Mesothelial cell of epicardium (in vitro differentiated cells): ENCODE measurements at regions not wholly inside any gene's neighbourhood (a gene's known extent, or its start where the extent isn't known, plus 50 kb on each side); places are given as distances from the start of the nearest gene placed in this dataset.
A peak's percentile ranks its signal among the peaks of the same experiment; 100 is the strongest.

Experiments used
- DNase-seq, 2 experiments: peaks; one replicate each; pipeline ENCODE4 v3.0.0; 2021; ENCODE audit warnings: low spot score in 2 of 2; ENCODE audit not compliant: unreplicated experiment in 2 of 2
- H3K27ac Mint-ChIP-seq: 2 replicates; pipeline ENCODE4 v1.8.0; 2021; ENCODE audit warnings: mixed read lengths
- H3K27me3 Mint-ChIP-seq: 2 replicates; pipeline ENCODE4 v1.8.0; 2021; ENCODE audit warnings: low read depth, mixed read lengths
- H3K36me3 Mint-ChIP-seq: 2 replicates; pipeline ENCODE4 v1.8.0; 2021; ENCODE audit warnings: mixed read lengths
- H3K4me1 Mint-ChIP-seq: 2 replicates; pipeline ENCODE4 v1.8.0; 2021; ENCODE audit warnings: mixed read lengths
- H3K4me3 Mint-ChIP-seq: 2 replicates; pipeline ENCODE4 v1.8.0; 2021; ENCODE audit warnings: mild to moderate bottlenecking, moderate library complexity, mixed read lengths
- H3K9me3 Mint-ChIP-seq: 2 replicates; pipeline ENCODE4 v1.8.0; 2021; ENCODE audit warnings: mixed read lengths
- CTCF ChIP-seq: fragments of 200-600 bp; sonication (generic); IDR thresholded peaks from one replicate; pipeline ENCODE4 v1.5.0; 2021; ENCODE audit warnings: antibody characterized with exemption; ENCODE audit not compliant: unreplicated experiment

- Mint-ChIP-seq H3K36me3 (no peaks in the 10 kb centered on the region), H3K27me3 (no peaks in the 10 kb centered on the region), H3K4me3 (no peak overlapping the region), H3K4me1 (peaks cover 3% of the 10 kb centered on the region), H3K27ac (no peak overlapping the region), H3K9me3 (no peaks in the 10 kb centered on the region)
- DNase-seq: no peak
- no peak for TF ChIP-seq CTCF
Observed at GRCh38 chr4:108393890-108394472, 225.2 kb upstream of the LEF1 start.

DNA sequence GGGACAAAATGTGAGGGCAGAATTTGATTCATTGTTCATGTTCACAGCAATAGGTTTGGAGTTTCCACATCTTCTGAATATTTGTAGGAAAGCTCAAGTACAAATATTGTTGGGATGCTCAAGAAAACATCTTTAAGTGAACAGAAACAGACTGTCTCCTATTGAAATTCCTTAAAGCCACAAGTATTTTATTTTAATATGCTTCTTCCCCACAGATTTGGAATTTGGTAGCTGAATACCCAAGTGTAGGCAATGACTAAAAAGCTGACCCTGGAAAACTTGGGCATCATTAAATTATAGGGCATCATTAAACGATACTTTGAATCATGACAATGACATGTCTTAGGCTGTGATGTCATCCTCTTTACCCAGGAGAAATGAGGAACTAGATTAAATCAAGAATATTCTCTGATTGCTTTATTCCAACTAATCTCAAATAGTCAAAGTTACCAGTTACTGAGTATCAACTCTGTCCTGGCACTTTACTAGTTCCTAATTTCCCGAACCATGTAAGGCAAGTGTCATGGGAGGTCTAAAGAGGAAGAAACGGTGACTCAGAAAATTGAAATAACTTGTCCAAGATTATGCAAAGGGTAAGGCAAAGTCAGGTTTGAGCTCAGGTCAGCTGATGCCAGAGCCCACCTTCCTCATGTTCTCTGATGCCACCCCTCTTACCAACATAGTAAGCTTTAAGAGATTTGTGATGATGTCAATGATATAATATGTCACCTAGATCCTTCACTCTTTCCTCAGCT is 223.1 kb upstream of the LEF1 start:
- Mint-ChIP-seq H3K9me3 (no peaks in the 10 kb centered on the region), H3K4me1 (peaks cover 5% of the 10 kb centered on the region), H3K27me3 (no peaks in the 10 kb centered on the region), H3K27ac (no peak overlapping the region), H3K4me3 (no peak overlapping the region), H3K36me3 (no peaks in the 10 kb centered on the region)
- no peak for DNase-seq
- TF ChIP-seq CTCF: no peak

GRCh38 chr4:108385076-108385475 is 216.3 kb upstream of the LEF1 start:
- TF ChIP-seq CTCF: no peak
- Mint-ChIP-seq H3K27ac (no peak overlapping the region), H3K36me3 (no peaks in the 10 kb centered on the region), H3K4me1 (peaks cover 16% of the 10 kb centered on the region), H3K27me3 (no peaks in the 10 kb centered on the region), H3K9me3 (peaks cover 4% of the 10 kb centered on the region), H3K4me3 (no peak overlapping the region)
- DNase-seq: no peak

- no peaks in the 10 kb centered on the region for H3K27me3 Mint-ChIP-seq
- peaks cover 5% of the 10 kb centered on the region for H3K9me3 Mint-ChIP-seq
- H3K27ac Mint-ChIP-seq: no peak overlapping the region
- no peaks in the 10 kb centered on the region for H3K36me3 Mint-ChIP-seq
- H3K4me3 Mint-ChIP-seq: no peak overlapping the region
- H3K4me1 Mint-ChIP-seq: peaks cover 16% of the 10 kb centered on the region
- TF ChIP-seq CTCF: no peak
- no peak for DNase-seq
Observed at GRCh38 chr4:108384544-108384943, 215.8 kb upstream of the LEF1 start.

DNA sequence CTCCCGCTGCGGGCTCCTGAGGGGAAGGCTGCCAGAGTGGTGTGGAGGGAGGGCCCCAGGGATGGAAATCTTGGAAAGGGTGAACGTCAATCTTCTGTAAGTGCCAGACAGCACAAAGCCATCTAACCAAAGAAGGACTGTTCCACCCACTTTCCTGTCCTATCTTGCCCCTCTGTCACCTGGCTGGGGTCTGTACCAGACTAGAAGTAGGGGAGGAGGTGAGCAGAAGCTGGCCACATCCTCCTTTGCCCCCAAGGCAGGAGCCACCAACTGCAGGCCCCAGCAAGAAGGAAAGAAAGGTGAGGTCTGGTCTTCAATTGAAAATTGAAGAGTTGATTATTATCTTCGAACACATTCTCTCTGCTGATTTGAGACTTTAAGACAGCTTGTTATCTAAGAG is 214.4 kb upstream of the LEF1 start:
- H3K4me3 Mint-ChIP-seq: no peak overlapping the region
- no peak for DNase-seq
- TF ChIP-seq CTCF: no peak
- peaks cover 5% of the 10 kb centered on the region for H3K9me3 Mint-ChIP-seq
- peaks cover 11% of the 10 kb centered on the region for H3K4me1 Mint-ChIP-seq
- H3K36me3 Mint-ChIP-seq: no peaks in the 10 kb centered on the region
- no peaks in the 10 kb centered on the region for H3K27me3 Mint-ChIP-seq
- peak overlapping the region; percentile 47 for H3K27ac Mint-ChIP-seq
